RWPE2 (cell line): ENCODE measurements at regions not wholly inside any gene's neighbourhood (a gene's known extent, or its start where the extent isn't known, plus 50 kb on each side); places are given as distances from the start of the nearest gene placed in this dataset.
"Not testable (repeated sequence)": the region's sequence is repeated elsewhere in the genome, so short reads cannot be mapped to it uniquely, and the experiment has no call there.

ENCODE experiments used
- ATAC-seq: fragments of 200-7000 bp; cut with Tn5 transposase; 3 replicates; pipeline ENCODE4 v1.9.1; 2021; ENCODE audit warnings: low read depth
- DNase-seq: peaks from one replicate; pipeline ENCODE4 v3.0.0-alpha.2; 2020; ENCODE audit warnings: low spot score
- H3K27ac ChIP-seq: fragments of 450-650 bp; 2 replicates; pipeline ENCODE4 v1.5.1; 2017; ENCODE audit warnings: mild to moderate bottlenecking; ENCODE audit not compliant: poor library complexity, severe bottlenecking
- H3K27me3 ChIP-seq: fragments of 250-450 bp; sonication (Bioruptor Pico); 2 replicates; pipeline ENCODE4 v1.5.1; 2021; ENCODE audit warnings: mild to moderate bottlenecking, moderate library complexity; ENCODE audit not compliant: insufficient read depth, poor library complexity, severe bottlenecking
- H3K36me3 ChIP-seq: fragments of 250-450 bp; sonication (Bioruptor Pico); 2 replicates; pipeline ENCODE4 v1.5.1; 2020; ENCODE audit warnings: low read depth, mild to moderate bottlenecking, moderate library complexity
- H3K4me1 ChIP-seq: fragments of 250-450 bp; sonication (Bioruptor Pico); 2 replicates; pipeline ENCODE4 v1.5.1; 2021; ENCODE audit warnings: mild to moderate bottlenecking, moderate library complexity; ENCODE audit not compliant: insufficient read depth, poor library complexity, severe bottlenecking
- H3K4me3 ChIP-seq: fragments of 250-450 bp; sonication (Bioruptor Pico); 2 replicates; pipeline ENCODE4 v1.5.1; 2021; ENCODE audit warnings: mild to moderate bottlenecking, moderate library complexity; ENCODE audit not compliant: severe bottlenecking
- H3K9me3 ChIP-seq: fragments of 250-450 bp; sonication (Bioruptor Pico); 2 replicates; pipeline ENCODE4 v1.5.1; 2021; ENCODE audit warnings: mild to moderate bottlenecking, moderate library complexity; ENCODE audit not compliant: severe bottlenecking

DNA sequence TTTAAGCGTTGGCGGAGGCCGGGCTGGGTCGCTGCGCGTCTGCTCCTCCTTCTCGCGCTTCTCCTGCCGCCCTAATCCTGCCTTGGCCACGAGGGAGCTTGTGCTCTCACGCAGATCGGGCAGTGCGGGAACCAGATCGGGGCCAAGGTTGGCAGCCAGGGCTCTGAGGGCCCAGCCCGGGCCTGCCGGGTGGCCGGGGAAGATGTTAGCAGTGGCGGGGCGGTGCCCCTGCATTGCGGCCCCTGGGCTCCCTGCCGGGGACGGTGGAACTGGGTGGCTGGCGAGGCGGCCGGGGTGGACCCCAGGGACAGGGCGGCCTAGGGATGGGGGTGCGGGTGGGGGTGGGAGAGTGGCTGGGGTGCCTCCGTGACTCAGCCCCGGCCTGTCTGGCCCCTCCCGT, 297.4 kb downstream of the CACNA1B start:
- ATAC-seq, H3K36me3 ChIP-seq, H3K9me3 ChIP-seq, H3K4me1 ChIP-seq, DNase-seq, H3K27ac ChIP-seq, H3K27me3 ChIP-seq, H3K4me3 ChIP-seq: not testable (repeated sequence)

DNA sequence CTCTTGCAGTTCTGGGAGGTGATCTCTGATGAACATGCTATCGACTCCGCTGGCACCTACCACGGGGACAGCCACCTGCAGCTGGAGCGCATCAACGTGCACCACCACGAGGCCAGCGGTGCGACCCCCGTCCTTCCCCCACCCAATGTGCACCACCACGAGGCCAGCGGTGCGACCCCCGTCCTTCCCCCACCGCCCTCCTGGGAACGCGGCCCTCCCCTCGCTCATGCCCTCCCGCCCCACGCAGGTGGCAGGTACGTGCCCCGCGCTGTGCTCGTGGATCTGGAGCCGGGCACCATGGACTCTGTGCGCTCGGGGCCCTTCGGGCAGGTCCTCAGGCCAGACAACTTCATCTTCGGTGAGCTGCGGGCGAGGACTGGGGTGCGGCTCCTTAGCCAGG, 297.8 kb downstream of the CACNA1B start:
- ATAC-seq, DNase-seq, H3K9me3 ChIP-seq, H3K4me3 ChIP-seq, H3K36me3 ChIP-seq, H3K27me3 ChIP-seq, H3K27ac ChIP-seq, H3K4me1 ChIP-seq: not testable (repeated sequence)

DNA sequence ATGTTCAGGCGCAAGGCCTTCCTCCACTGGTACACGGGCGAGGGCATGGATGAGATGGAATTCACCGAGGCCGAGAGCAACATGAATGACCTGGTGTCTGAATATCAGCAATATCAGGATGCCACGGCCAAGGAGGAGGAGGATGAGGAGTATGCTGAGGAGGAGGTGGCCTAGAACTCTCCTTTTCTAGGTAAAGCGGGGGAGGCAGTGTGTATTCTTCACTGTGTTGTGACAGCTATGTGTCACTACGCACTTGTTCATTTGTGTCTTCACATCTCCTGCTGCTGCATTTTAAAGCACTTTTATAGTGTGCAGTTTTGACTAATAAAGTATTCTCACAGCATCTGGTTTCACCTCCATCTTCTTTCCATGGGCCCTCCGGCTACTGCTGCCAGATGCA, 299.5 kb downstream of the CACNA1B start:
- not testable (repeated sequence) for H3K36me3 ChIP-seq, H3K4me1 ChIP-seq, H3K27me3 ChIP-seq, H3K4me3 ChIP-seq, ATAC-seq, H3K9me3 ChIP-seq, DNase-seq, H3K27ac ChIP-seq

DNA sequence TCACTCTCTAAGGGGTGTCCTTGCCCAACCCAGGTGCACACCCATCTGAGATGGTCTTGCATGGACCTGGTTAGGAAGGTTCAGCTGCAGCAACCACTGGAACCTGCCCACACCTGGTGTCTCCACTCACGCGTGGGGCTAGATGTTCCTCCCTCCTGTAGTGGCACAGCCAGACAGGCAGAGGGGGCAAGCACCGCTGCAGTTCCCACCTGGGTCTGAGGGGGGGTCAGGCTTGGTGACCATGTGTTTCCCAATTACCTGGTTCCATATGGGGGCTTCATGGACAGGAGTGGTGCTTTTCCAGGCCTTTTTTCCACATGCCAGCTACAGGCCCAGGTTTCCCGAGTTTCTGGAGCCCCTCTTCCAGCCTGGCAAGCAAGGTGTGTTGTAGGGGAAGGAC, 301.4 kb downstream of the CACNA1B start:
- DNase-seq = not testable (repeated sequence)

DNA sequence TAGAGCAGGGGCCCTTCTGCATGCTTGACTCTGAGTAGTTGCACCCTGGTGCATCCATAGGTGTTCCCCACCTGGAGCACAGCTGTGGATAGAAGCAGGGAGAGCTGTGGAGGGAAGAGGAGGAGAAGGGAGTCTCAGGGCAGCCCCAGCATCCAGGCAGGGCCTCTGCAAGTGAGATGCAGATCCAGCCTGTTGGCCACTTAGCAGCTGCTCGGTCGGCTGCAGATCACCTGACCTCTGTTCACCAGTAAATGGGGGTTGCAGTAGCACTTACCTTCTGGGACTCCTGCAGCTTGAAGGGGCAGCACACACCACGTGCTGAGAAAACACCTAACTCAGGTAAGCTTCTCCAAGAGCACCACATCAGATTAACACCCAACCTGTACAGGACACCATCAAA, 302.1 kb downstream of the CACNA1B start:
- H3K4me1 ChIP-seq, H3K4me3 ChIP-seq, DNase-seq, H3K27me3 ChIP-seq, H3K27ac ChIP-seq, H3K36me3 ChIP-seq, H3K9me3 ChIP-seq, ATAC-seq: not testable (repeated sequence)

More for the DNA sequence above, 301.4 kb downstream of the CACNA1B start:
- ATAC-seq, H3K36me3 ChIP-seq, H3K9me3 ChIP-seq, H3K27me3 ChIP-seq, H3K27ac ChIP-seq, H3K4me3 ChIP-seq, H3K4me1 ChIP-seq: not testable (repeated sequence)

DNA sequence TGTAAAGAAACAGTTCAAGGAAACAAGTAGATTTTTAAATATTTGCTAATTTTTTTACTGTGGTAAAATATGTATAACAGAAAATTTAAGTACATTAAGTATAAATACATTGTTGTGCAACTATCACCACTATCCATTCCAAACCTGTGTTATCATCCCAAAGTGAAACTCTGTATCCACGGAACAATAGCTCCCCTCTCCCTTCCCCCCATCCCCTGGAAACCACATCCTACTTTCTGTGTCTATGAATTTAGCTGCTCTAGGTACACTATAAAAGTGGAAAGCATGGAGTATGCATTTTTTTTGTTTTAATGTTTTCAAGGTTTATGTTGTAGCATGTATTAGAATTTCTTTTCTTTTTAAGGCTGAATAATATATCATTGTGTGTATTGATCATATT, 304.4 kb downstream of the CACNA1B start:
- 0 out of 3 replicates have a peak, but pooled peaks have one; percentile 62 for ATAC-seq
- H3K27ac ChIP-seq, H3K36me3 ChIP-seq, DNase-seq, H3K4me1 ChIP-seq, H3K27me3 ChIP-seq, H3K4me3 ChIP-seq, H3K9me3 ChIP-seq: not testable (repeated sequence)

DNA sequence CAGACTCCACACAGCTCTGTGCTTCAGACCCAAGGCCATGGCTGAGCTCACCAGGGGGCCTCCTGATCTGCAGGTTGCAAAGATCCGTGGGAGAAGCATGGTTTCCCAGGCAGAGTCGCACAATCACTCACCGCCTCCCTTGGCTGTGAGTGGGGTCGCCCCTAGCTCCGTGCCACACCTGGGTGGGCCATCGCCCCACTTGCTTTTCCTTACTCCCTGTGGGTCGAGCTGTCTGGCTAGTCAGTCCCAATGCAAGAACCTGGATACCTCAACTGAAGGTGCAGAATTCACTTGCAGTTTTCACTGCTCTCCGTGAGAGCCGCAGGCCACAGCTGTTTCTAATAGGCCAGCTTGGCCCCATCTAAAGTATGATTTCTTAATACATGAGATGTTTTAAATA, 319.6 kb downstream of the CACNA1B start:
- H3K27ac ChIP-seq, H3K4me3 ChIP-seq, H3K27me3 ChIP-seq, DNase-seq, ATAC-seq, H3K36me3 ChIP-seq, H3K9me3 ChIP-seq, H3K4me1 ChIP-seq: not testable (repeated sequence)

DNA sequence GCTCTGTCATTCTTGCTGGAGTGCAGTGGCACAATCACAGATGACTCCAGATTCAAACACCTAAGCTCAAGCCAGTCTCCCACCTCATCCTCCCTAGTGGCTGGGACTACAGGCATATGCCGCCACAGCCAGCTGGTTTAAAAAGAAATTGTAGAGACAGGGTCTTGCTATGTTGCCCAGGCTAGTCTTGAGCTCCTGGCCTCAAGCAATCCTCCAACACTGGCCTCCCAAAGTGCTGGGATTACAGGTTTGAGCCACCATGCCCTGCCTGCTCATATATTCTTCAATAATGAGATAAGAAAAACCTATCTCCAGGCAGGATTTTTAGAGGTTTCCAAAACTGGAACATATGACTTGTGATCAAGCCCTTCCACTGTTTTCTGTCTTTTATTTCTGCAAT, 321.4 kb downstream of the CACNA1B start:
- DNase-seq, H3K4me1 ChIP-seq, H3K27me3 ChIP-seq, ATAC-seq, H3K27ac ChIP-seq, H3K9me3 ChIP-seq, H3K4me3 ChIP-seq, H3K36me3 ChIP-seq: not testable (repeated sequence)

DNA sequence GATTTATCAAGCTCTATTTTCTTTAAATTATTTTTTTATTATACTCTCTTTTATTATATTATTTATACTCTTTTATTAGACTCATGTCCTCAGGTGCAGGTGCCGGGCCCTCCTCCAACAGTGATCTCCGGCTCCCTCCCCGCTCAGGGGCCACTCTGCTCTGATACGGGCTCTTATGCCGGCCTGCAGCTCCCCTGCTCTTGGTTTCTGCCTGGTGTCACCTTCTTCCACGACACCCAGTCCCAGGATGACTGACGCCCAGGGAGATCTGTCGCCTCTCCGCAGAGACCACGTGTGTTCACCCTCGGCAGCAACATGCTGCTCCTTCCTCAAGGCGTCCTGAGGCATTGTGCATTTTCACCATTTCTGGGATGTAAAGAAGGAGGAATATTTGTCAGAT, 322.3 kb downstream of the CACNA1B start:
- H3K27me3 ChIP-seq, ATAC-seq: not testable (repeated sequence)

DNA sequence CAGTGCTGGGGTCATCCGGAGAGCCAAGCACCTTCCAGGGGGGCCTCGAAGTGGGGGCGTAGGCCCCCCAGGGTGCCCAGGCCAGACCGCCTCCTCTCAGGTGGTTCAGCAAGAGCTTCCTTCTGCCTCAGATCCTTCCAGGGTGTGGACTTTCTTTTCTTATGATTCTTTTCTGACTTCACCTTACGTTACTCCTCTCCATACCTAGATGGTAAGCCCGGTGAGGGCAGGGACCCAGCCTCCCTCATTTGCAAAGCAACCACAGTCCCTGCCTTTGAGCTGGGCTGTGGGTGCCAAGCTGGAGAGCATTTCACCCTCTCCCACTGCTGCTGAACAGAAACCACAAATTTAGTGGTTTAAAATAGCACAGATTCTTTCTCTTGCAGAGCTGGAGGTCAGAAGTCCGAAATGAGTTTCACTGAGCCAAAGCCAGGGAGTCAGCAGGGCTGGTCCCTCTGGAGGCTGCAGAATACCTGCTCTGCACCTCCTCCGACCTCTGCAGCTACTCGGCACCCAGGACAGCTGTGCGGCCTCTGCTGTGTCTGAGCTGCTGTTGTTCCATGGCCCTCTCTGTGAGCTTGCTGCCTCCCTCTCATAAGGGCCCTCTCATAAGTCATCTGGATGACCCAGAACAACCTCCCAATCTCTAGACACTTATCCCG, 323.0 kb downstream of the CACNA1B start:
- not testable (repeated sequence) for H3K4me1 ChIP-seq, DNase-seq, H3K27me3 ChIP-seq, ATAC-seq, H3K4me3 ChIP-seq, H3K36me3 ChIP-seq, H3K9me3 ChIP-seq, H3K27ac ChIP-seq

More for the DNA sequence above, 322.3 kb downstream of the CACNA1B start:
- H3K27ac ChIP-seq, H3K4me3 ChIP-seq, H3K9me3 ChIP-seq, H3K4me1 ChIP-seq, H3K36me3 ChIP-seq, DNase-seq: not testable (repeated sequence)

DNA sequence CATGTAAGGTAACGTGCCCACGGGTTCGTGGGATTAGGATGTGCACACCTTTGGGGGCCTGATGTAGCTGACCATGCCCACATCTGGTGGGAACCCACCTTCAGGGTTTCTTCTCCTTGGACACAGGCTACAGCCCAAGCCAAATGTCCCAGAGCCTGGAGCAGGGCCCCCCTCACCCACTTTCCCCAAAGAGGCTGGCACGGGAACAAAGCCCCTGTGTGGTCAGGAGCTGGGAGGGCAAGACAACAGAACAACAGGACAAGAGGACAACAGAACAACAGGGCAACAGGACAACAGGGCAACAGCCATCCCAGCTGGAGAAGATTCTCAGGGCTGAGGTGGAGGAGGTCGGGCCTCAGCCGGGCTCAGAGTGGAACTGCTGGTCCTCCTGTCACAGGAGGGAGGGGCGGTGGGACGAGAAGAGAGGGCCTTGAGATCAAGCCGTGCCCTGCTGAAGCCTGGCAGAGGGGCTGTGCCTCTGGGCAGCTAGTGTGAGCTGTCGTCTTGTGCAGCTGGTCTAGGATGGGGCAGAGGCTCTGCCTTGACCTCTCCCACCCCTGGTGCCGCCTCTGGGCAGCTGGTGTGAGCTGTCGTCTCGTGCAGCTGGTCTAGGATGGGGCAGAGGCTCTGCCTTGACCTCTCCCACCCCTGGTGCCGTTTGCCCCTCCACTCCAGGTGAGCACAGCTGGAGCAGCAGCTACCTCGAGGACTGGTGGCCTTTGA, 323.7 kb downstream of the CACNA1B start:
- not testable (repeated sequence) for H3K27ac ChIP-seq, DNase-seq, H3K4me3 ChIP-seq, ATAC-seq, H3K27me3 ChIP-seq, H3K4me1 ChIP-seq, H3K36me3 ChIP-seq, H3K9me3 ChIP-seq
